ENCODE measurements at regions not wholly inside any gene's neighbourhood (a gene's known extent, or its start where the extent isn't known, plus 50 kb on each side); places are given as distances from the start of the nearest gene placed in this dataset.

- no peak for TF ChIP-seq POLR2A (IDR thresholded peaks at IDR 0.05; ENCODE audit: low read depth, low read length)
- no peak for TF ChIP-seq USF2 (IDR thresholded peaks at IDR 0.05; ENCODE audit: low read depth, low read length)
- TF ChIP-seq CTCF (conservative IDR thresholded peaks at IDR 0.05; ENCODE audit: low read depth, low read length), result no peak
- peak; percentile 59; the same call in 1 of the 2 replicates for TF ChIP-seq CEBPB (IDR thresholded peaks at IDR 0.05; ENCODE audit: low read depth, low read length)
- TF ChIP-seq, protein P1, sequence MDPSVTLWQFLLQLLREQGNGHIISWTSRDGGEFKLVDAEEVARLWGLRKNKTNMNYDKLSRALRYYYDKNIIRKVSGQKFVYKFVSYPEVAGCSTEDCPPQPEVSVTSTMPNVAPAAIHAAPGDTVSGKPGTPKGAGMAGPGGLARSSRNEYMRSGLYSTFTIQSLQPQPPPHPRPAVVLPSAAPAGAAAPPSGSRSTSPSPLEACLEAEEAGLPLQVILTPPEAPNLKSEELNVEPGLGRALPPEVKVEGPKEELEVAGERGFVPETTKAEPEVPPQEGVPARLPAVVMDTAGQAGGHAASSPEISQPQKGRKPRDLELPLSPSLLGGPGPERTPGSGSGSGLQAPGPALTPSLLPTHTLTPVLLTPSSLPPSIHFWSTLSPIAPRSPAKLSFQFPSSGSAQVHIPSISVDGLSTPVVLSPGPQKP (IDR thresholded peaks at IDR 0.05; ENCODE audit: borderline replicate concordance, low read depth, low read length), result no peak
- no peak for TF ChIP-seq BHLHE40 (IDR thresholded peaks at IDR 0.05; ENCODE audit: low read depth, low read length)
- TF ChIP-seq SMC3 (IDR thresholded peaks at IDR 0.05; ENCODE audit: low read depth, low read length), result no peak
- no peak for TF ChIP-seq MAFK (IDR thresholded peaks at IDR 0.05; ENCODE audit: low read depth, low read length)
- no peak for TF ChIP-seq RFX5 (IDR thresholded peaks at IDR 0.05; ENCODE audit: low read depth, low read length)
- TF ChIP-seq MXI1 (IDR thresholded peaks at IDR 0.05; ENCODE audit: borderline replicate concordance, low read depth, low read length), result no peak
- no peak for TF ChIP-seq MAZ (IDR thresholded peaks at IDR 0.05; ENCODE audit: borderline replicate concordance, low read depth, low read length)
- no peak for TF ChIP-seq RAD21 (IDR thresholded peaks at IDR 0.05; ENCODE audit: low read length)
- no peak for TF ChIP-seq CHD1 (IDR thresholded peaks at IDR 0.05; ENCODE audit: low read depth, low read length)
- TF ChIP-seq RCOR1 (IDR thresholded peaks at IDR 0.05; ENCODE audit: insufficient replicate concordance, low read length), result no peak
Observed at GRCh38 chr10:36109399-36110023, 467.4 kb upstream of the FZD8 start.

Measured in IMR-90 (cell line).